ENCODE measurements at regions not wholly inside any gene's neighbourhood (a gene's known extent, or its start where the extent isn't known, plus 50 kb on each side); places are given as distances from the start of the nearest gene placed in this dataset.

DNA sequence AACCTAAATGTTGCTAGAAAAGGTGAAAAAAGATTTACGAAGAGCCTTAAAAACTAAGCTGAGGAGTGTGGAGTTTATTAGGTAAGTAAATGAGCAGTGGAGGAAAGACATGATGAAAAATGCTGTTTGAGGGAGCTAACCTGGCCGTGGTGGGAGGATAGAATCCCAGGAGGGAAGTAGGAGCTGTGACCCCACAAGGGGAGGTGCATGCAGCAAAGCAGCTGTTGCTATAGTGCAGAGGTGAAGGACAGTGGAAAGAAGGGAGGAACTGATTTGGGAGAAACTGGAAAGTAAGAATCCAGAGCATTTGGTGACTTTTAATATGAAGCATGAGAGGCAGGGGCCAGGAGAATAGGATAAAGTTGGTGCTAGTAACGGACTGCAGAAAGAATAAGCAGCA is 271.7 kb upstream of the ADGRL2 start:
- in situ Hi-C loops (cut with MboI; ENCODE audit: low sequenced_read_pairs in 4 of 4) (no loop called here), intact Hi-C loops (cut with DNase I; ENCODE audit: low total_unique reads) (no loop called here)
- Histone ChIP-seq H3K27me3 (no peaks in the 10 kb centered on the region), H3K27ac (no peak overlapping the region), H3K4me3 (no peak overlapping the region), H3K9me3 (no peaks in the 10 kb centered on the region), H3K4me1 (no peaks in the 10 kb centered on the region), H3K36me3 (no peaks in the 10 kb centered on the region)
- ATAC-seq = no peak
- no peak for DNase-seq
- TF ChIP-seq CTCF (IDR thresholded peaks at IDR 0.05 in 4 of 5, conservative IDR thresholded peaks at IDR 0.05 in 1 of 5) (no peak), POLR2A (IDR thresholded peaks at IDR 0.05) (no peak)

DNA sequence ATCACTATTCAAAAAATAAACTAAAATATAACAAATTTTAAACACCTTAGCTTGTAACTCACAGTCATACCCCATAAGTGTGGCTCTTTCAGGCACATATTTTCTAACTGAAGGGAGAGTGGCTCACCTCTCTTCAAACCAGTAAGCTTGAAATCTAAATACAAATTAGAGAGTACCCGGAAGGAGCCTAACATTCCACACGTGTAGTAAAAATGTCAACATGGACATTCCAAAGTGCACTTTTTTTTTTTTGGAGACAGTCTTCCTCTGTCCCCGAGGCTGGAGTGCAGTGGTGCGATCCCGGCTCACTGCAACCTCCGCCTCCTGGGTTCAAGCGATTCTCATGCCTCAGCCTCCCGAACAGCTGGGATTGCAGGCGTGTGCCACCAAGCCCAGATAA is 275.6 kb upstream of the ADGRL2 start:
- DNase-seq (no peak), ATAC-seq (no peak)
- no peak for TF ChIP-seq POLR2A (IDR thresholded peaks at IDR 0.05)
- no peak for TF ChIP-seq CTCF (IDR thresholded peaks at IDR 0.05 in 4 of 5, conservative IDR thresholded peaks at IDR 0.05 in 1 of 5)
- H3K27ac ChIP-seq = no peak overlapping the region
- no peaks in the 10 kb centered on the region for H3K9me3 ChIP-seq
- intact Hi-C loops (cut with DNase I; ENCODE audit: low total_unique reads) = no loop called here
- no peak overlapping the region for H3K4me3 ChIP-seq
- in situ Hi-C loops (cut with MboI; ENCODE audit: low sequenced_read_pairs in 4 of 4) = no loop called here
- no peaks in the 10 kb centered on the region for H3K27me3 ChIP-seq
- no peaks in the 10 kb centered on the region for H3K4me1 ChIP-seq
- no peaks in the 10 kb centered on the region for H3K36me3 ChIP-seq

DNA sequence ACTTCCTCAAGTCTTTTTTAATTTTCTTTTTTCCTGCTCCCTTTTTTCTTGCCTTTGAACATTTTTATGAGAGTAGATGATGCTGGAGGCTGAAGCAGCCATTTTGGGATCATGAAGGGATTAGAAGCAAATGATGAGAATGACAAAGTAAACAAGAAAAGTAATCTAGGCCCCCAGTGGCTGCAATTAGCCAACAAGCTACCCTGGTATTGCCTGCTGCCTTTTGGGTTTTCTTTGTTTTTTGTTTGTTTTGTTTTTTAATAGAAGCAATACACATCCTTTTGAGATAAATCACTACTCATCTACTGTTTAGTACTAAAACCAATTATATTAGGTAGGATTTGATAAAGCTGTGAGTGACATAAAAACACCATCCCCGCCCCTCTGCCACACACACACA is 280.7 kb upstream of the ADGRL2 start:
- no peaks in the 10 kb centered on the region for H3K9me3 ChIP-seq
- intact Hi-C loops (cut with DNase I; ENCODE audit: low total_unique reads) (no loop called here), in situ Hi-C loops (cut with MboI; ENCODE audit: low sequenced_read_pairs in 4 of 4) (no loop called here)
- H3K4me1 ChIP-seq = no peaks in the 10 kb centered on the region
- TF ChIP-seq POLR2A (IDR thresholded peaks at IDR 0.05) = no peak
- no peak for TF ChIP-seq CTCF (IDR thresholded peaks at IDR 0.05 in 4 of 5, conservative IDR thresholded peaks at IDR 0.05 in 1 of 5)
- H3K27ac ChIP-seq = no peak overlapping the region
- H3K36me3 ChIP-seq = no peaks in the 10 kb centered on the region
- ATAC-seq (no peak), DNase-seq (no peak)
- no peaks in the 10 kb centered on the region for H3K27me3 ChIP-seq
- no peak overlapping the region for H3K4me3 ChIP-seq

GRCh38 chr1:81517987-81518386 is 282.7 kb upstream of the ADGRL2 start:
- Histone ChIP-seq H3K27ac (no peak overlapping the region), H3K27me3 (no peaks in the 10 kb centered on the region), H3K4me3 (no peak overlapping the region), H3K9me3 (no peaks in the 10 kb centered on the region), H3K36me3 (no peaks in the 10 kb centered on the region), H3K4me1 (no peaks in the 10 kb centered on the region)
- ATAC-seq = no peak
- TF ChIP-seq POLR2A (IDR thresholded peaks at IDR 0.05) (no peak), CTCF (IDR thresholded peaks at IDR 0.05 in 4 of 5, conservative IDR thresholded peaks at IDR 0.05 in 1 of 5) (no peak)
- in situ Hi-C loops (cut with MboI; ENCODE audit: low sequenced_read_pairs in 4 of 4) (no loop called here), intact Hi-C loops (cut with DNase I; ENCODE audit: low total_unique reads) (no loop called here)
- DNase-seq = no peak

GRCh38 chr1:81513796-81514354 is 286.9 kb upstream of the ADGRL2 start:
- Histone ChIP-seq H3K4me3 (no peak overlapping the region), H3K27me3 (no peaks in the 10 kb centered on the region), H3K9me3 (no peaks in the 10 kb centered on the region), H3K4me1 (peaks cover 0 to 4% of the 10 kb centered on the region in 2 donors), H3K27ac (no peak overlapping the region), H3K36me3 (no peaks in the 10 kb centered on the region)
- ATAC-seq = no peak
- no peak for TF ChIP-seq CTCF (IDR thresholded peaks at IDR 0.05 in 4 of 5, conservative IDR thresholded peaks at IDR 0.05 in 1 of 5)
- intact Hi-C loops (cut with DNase I; ENCODE audit: low total_unique reads) = no loop called here
- in situ Hi-C loops (cut with MboI; ENCODE audit: low sequenced_read_pairs in 4 of 4) = no loop called here
- DNase-seq = no peak
